ENCODE measurements at regions not wholly inside any gene's neighbourhood (a gene's known extent, or its start where the extent isn't known, plus 50 kb on each side); places are given as distances from the start of the nearest gene placed in this dataset.

DNA sequence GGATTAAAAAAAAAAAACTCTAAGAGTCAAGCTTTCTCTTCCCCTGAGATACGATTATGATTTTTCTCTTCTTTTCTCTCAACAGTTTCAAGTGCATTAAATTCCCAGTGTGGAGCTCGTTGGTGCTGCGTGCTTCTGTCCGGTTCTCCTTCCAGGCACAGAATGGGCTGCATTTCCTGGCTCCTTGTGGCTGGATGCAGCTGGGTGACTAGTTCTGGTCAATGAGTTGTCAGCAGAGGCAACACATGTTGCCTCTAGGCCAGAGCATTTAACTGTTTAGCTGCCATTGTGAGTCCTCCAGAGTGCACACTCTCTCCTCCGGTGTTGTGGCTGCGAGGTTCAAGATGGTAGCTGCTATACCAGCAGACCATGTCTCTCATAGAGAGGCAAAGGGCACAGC lies 312.9 kb downstream of the RRAGC start:
- WGBS, 2 experiments (ENCODE audit: insufficient coverage in 2 of 2) = 74 to 81% methylated on average over 5 to 6 of the region's 6 CpGs
- H3K36me3 ChIP-seq (ENCODE audit: control insufficient read depth, insufficient read depth, low read length) = no peaks in the 10 kb centered on the region

DNA sequence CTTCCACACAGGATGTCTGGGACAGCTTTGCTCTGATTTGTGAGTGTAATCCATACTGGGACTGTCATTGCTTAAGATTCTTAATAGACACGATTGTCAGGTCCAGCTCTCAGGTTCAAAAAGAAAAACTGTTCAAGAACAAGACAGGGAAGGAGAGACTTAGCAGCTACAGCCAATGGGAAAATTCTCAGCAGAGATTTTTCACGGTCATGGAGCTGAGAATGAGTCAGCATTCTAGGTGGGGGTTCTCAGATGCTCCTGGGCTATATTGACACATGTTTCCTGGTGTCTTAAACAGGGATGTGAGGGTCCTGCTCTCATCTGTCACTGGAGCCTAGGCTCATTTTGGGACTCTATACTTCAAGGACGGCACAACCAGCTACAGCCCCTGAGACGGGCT lies 318.3 kb downstream of the RRAGC start:
- 74 to 81% methylated on average over 4 of the region's 4 CpGs for WGBS, 2 experiments (ENCODE audit: insufficient coverage in 2 of 2)
- no peak overlapping the region for H3K4me3 ChIP-seq (ENCODE audit: extremely low read depth, insufficient read depth, low read length, poor library complexity, severe bottlenecking)
- no peaks in the 10 kb centered on the region for H3K36me3 ChIP-seq (ENCODE audit: control insufficient read depth, insufficient read depth, low read length)
- peaks cover 5% of the 10 kb centered on the region for H3K4me1 ChIP-seq (ENCODE audit: control insufficient read depth, insufficient read depth, low read length, poor library complexity, severe bottlenecking)
- no peaks in the 10 kb centered on the region for H3K9me3 ChIP-seq (ENCODE audit: control insufficient read depth, low read length)
- H3K27ac ChIP-seq (ENCODE audit: low read depth, low read length, severe bottlenecking) = no peak overlapping the region

More for the DNA sequence above, 312.9 kb downstream of the RRAGC start:
- Histone ChIP-seq H3K4me1 (ENCODE audit: control insufficient read depth, insufficient read depth, low read length, poor library complexity, severe bottlenecking) (peaks cover 2% of the 10 kb centered on the region), H3K27ac (ENCODE audit: low read depth, low read length, severe bottlenecking) (no peak overlapping the region), H3K4me3 (ENCODE audit: extremely low read depth, insufficient read depth, low read length, poor library complexity, severe bottlenecking) (no peak overlapping the region), H3K9me3 (ENCODE audit: control insufficient read depth, low read length) (no peaks in the 10 kb centered on the region)

DNA sequence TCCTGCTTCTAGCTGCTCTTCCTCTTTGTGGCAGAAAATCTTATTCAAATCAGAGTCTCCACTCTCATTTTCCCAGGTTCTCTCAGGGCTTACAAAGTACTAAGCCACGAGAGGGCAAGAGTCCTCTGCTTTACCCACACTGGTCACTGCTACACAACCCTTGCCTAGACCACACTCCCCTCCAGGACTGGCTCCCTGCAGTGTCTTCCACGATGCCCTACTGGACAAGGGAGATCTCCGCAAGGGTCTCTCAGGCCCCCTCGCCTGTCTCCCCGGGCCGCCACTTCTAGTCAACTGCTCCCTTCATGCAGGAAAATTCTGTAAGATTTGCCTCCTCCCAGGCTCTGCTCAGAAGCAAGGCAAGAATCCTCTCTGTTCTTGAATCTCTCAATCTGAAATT lies 319.6 kb downstream of the RRAGC start:
- Histone ChIP-seq H3K4me1 (ENCODE audit: control insufficient read depth, insufficient read depth, low read length, poor library complexity, severe bottlenecking) (peaks cover 4% of the 10 kb centered on the region), H3K27ac (ENCODE audit: low read depth, low read length, severe bottlenecking) (no peak overlapping the region), H3K9me3 (ENCODE audit: control insufficient read depth, low read length) (no peaks in the 10 kb centered on the region), H3K4me3 (ENCODE audit: extremely low read depth, insufficient read depth, low read length, poor library complexity, severe bottlenecking) (no peak overlapping the region), H3K36me3 (ENCODE audit: control insufficient read depth, insufficient read depth, low read length) (no peaks in the 10 kb centered on the region)
- 78 to 84% methylated on average over 3 to 6 of the region's 6 CpGs for WGBS, 2 experiments (ENCODE audit: insufficient coverage in 2 of 2)

DNA sequence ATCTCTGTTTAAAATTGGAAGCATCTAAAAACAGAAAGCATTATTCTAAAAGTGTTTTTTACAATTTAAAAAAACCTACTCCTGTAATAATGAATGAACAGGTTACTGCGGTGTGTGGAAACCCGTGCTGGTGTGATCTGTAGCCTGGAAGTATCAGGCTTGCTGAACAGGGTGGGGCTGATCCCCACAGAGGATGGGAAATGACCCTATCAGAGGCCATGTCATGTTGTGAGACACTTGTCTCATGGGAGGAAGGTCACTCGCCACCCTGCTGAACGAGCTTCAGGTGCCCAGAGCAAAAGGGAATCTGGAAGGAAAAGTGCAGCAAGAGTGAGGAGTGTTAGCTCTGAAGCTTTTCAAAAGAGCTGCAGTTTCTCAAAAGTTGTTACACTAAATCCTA lies 320.7 kb downstream of the RRAGC start:
- H3K4me1 ChIP-seq (ENCODE audit: control insufficient read depth, insufficient read depth, low read length, poor library complexity, severe bottlenecking) = peaks cover 4% of the 10 kb centered on the region
- WGBS, 2 experiments (ENCODE audit: insufficient coverage in 2 of 2) = 60 to 83% methylated on average over 2 to 3 of the region's 4 CpGs
- no peaks in the 10 kb centered on the region for H3K36me3 ChIP-seq (ENCODE audit: control insufficient read depth, insufficient read depth, low read length)
- H3K27ac ChIP-seq (ENCODE audit: low read depth, low read length, severe bottlenecking) = no peak overlapping the region
- H3K4me3 ChIP-seq (ENCODE audit: extremely low read depth, insufficient read depth, low read length, poor library complexity, severe bottlenecking) = no peak overlapping the region
- H3K9me3 ChIP-seq (ENCODE audit: control insufficient read depth, low read length) = no peaks in the 10 kb centered on the region

DNA sequence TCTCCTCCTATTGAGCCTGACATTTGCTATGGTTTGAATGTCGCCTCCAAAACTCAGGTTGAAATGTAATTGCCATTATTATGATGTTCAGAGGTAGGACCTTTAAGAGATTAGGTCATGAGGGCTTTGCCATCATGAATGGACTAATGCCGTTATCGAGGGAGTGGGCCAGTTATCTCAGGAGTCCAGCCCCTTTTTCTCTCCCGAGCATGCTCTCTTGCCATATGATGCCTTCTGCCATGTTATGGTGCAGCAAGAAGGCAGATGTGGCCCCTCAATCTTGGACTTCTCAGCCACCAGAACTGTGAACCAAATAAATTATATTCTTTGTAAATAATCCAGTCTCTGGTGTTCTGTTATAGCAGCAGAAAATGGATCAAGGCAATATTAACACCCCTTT lies 323.5 kb downstream of the RRAGC start:
- Histone ChIP-seq H3K4me3 (ENCODE audit: extremely low read depth, insufficient read depth, low read length, poor library complexity, severe bottlenecking) (no peak overlapping the region), H3K9me3 (ENCODE audit: control insufficient read depth, low read length) (no peaks in the 10 kb centered on the region), H3K4me1 (ENCODE audit: control insufficient read depth, insufficient read depth, low read length, poor library complexity, severe bottlenecking) (peaks cover under 1% of the 10 kb centered on the region), H3K36me3 (ENCODE audit: control insufficient read depth, insufficient read depth, low read length) (no peaks in the 10 kb centered on the region), H3K27ac (ENCODE audit: low read depth, low read length, severe bottlenecking) (no peak overlapping the region)
- 86 to 88% methylated on average over 4 of the region's 4 CpGs for WGBS, 2 experiments (ENCODE audit: insufficient coverage in 2 of 2)

DNA sequence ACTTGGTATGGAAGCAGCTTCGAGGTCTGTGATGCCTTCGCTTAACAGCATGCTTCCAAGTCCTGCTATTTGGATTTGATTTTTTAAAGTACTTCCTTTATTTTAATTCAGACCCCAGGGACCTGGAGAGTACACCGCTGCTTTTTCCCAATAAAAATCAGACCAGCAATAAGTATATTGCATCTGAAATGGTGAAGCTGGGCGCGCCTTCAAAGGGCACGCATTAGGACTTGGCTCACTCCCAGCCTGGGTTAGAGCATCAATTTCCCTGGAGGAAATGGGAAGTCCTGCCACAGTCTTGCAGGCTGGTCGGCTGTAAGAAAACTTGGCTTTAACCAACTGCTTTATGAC lies 325.1 kb downstream of the RRAGC start:
- H3K9me3 ChIP-seq (ENCODE audit: control insufficient read depth, low read length) = no peaks in the 10 kb centered on the region
- no peaks in the 10 kb centered on the region for H3K4me1 ChIP-seq (ENCODE audit: control insufficient read depth, insufficient read depth, low read length, poor library complexity, severe bottlenecking)
- WGBS, 2 experiments (ENCODE audit: insufficient coverage in 2 of 2) = 87 to 93% methylated on average over 4 to 5 of the region's 7 CpGs
- no peak overlapping the region for H3K4me3 ChIP-seq (ENCODE audit: extremely low read depth, insufficient read depth, low read length, poor library complexity, severe bottlenecking)
- no peaks in the 10 kb centered on the region for H3K36me3 ChIP-seq (ENCODE audit: control insufficient read depth, insufficient read depth, low read length)
- no peak overlapping the region for H3K27ac ChIP-seq (ENCODE audit: low read depth, low read length, severe bottlenecking)

DNA sequence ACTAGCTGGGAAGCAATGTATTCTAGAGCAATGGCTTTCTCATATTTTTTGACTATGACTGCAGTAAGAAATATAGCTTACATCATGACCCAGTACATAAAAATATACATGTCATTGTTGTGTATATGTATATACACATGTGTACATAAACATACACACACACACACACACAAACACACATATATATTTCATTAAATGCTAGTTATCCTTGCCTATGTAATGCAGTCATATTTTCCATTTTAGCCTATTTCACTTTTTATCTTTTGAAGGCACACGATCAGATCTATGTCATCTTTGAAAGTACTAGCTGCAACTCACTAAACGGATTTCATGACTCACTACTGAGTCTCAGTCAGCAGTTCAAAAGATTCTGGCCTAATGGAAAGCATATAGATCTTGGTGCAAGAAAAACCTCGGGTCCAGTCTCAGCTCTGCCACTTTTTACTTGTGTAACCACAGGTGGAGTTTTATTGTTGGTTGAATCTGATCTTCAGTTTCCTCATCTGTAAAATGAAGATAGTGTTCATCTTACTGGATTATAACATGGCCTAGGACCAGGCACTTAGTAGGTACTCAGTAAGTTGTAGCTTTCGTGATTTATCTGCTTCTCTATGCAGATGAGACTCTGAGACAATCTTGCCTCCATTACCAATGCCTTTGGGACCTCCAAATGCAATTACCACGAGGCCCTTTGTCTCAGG lies 325.6 kb downstream of the RRAGC start:
- 78 to 83% methylated on average over 3 to 4 of the region's 5 CpGs for WGBS, 2 experiments (ENCODE audit: insufficient coverage in 2 of 2)
- Histone ChIP-seq H3K36me3 (ENCODE audit: control insufficient read depth, insufficient read depth, low read length) (no peaks in the 10 kb centered on the region), H3K9me3 (ENCODE audit: control insufficient read depth, low read length) (no peaks in the 10 kb centered on the region), H3K4me3 (ENCODE audit: extremely low read depth, insufficient read depth, low read length, poor library complexity, severe bottlenecking) (no peak overlapping the region), H3K4me1 (ENCODE audit: control insufficient read depth, insufficient read depth, low read length, poor library complexity, severe bottlenecking) (no peaks in the 10 kb centered on the region), H3K27ac (ENCODE audit: low read depth, low read length, severe bottlenecking) (no peak overlapping the region)

DNA sequence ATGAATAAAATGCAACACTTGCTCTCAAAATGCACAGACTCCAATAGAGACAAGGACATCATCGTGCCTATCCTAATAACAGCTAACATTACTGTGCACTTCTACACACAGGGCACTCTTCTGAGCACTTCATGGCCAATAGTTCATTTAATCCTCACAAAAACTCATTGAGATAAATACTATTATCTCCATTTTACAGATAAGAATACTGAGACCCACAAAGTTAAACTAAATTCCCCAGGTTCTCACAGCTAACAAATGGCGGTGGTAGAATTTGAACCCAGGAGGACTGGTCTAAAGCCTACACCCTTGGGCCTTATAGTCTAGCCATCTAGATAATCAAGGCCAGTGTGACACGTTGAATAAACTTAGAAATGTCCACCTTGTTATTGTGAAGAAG lies 328.6 kb downstream of the RRAGC start:
- Histone ChIP-seq H3K4me1 (ENCODE audit: control insufficient read depth, insufficient read depth, low read length, poor library complexity, severe bottlenecking) (no peaks in the 10 kb centered on the region), H3K9me3 (ENCODE audit: control insufficient read depth, low read length) (no peaks in the 10 kb centered on the region), H3K36me3 (ENCODE audit: control insufficient read depth, insufficient read depth, low read length) (no peaks in the 10 kb centered on the region), H3K4me3 (ENCODE audit: extremely low read depth, insufficient read depth, low read length, poor library complexity, severe bottlenecking) (no peak overlapping the region), H3K27ac (ENCODE audit: low read depth, low read length, severe bottlenecking) (no peak overlapping the region)
- 80 to 100% methylated on average over 1 to 3 of the region's 3 CpGs for WGBS, 2 experiments (ENCODE audit: insufficient coverage in 2 of 2)

DNA sequence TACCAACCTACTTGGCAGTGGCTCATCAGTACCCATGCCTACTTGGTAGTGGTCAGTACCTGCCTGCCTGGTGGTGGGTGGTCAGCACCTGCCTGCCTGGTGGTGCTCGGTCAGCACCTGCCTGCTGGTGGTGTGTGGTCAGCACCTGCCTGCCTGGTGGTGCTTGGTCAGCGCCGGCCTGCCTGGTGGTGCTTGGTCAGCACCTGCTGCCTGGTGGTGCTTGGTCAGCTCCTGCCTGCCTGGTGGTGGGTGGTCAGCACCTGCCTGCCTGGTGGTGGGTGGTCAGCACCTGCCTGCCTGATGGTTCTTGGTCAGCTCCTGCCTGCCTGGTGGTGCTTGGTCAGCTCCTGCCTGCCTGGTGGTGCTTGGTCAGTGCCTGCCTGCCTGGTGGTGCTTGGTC lies 329.6 kb downstream of the RRAGC start:
- no peak overlapping the region for H3K4me3 ChIP-seq (ENCODE audit: extremely low read depth, insufficient read depth, low read length, poor library complexity, severe bottlenecking)
- H3K36me3 ChIP-seq (ENCODE audit: control insufficient read depth, insufficient read depth, low read length) = no peaks in the 10 kb centered on the region
- H3K9me3 ChIP-seq (ENCODE audit: control insufficient read depth, low read length) = no peaks in the 10 kb centered on the region
- no peaks in the 10 kb centered on the region for H3K4me1 ChIP-seq (ENCODE audit: control insufficient read depth, insufficient read depth, low read length, poor library complexity, severe bottlenecking)
- WGBS, 2 experiments (ENCODE audit: insufficient coverage in 2 of 2) = 100% methylated on average over 2 of the region's 3 CpGs; no CpG with 5 or more reads in 1 of the 2 experiments
- no peak overlapping the region for H3K27ac ChIP-seq (ENCODE audit: low read depth, low read length, severe bottlenecking)

DNA sequence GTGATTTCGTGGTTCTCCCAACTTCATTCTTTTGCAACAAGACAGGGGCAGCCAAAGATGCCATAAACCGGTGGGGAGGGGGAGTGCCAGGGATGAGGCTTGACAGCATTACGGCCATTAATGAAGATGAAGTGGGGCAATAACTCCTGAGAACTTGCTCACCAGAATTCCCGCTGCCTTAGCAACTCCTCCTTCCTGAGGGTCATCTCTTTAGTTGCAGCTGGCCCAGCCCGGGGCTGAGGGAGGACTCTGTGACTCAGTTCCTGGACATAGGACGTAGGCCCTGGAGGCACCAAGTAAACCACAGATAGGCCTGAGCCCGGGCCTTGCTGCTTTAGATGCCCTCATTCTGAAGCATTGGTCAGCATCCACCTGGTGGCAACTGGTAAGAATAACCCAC lies 330.2 kb downstream of the RRAGC start:
- H3K4me1 ChIP-seq (ENCODE audit: control insufficient read depth, insufficient read depth, low read length, poor library complexity, severe bottlenecking) = no peaks in the 10 kb centered on the region
- no peak overlapping the region for H3K27ac ChIP-seq (ENCODE audit: low read depth, low read length, severe bottlenecking)
- H3K4me3 ChIP-seq (ENCODE audit: extremely low read depth, insufficient read depth, low read length, poor library complexity, severe bottlenecking) = no peak overlapping the region
- 80 to 92% methylated on average over 6 to 7 of the region's 7 CpGs for WGBS, 2 experiments (ENCODE audit: insufficient coverage in 2 of 2)
- H3K9me3 ChIP-seq (ENCODE audit: control insufficient read depth, low read length) = no peaks in the 10 kb centered on the region
- H3K36me3 ChIP-seq (ENCODE audit: control insufficient read depth, insufficient read depth, low read length) = no peaks in the 10 kb centered on the region

DNA sequence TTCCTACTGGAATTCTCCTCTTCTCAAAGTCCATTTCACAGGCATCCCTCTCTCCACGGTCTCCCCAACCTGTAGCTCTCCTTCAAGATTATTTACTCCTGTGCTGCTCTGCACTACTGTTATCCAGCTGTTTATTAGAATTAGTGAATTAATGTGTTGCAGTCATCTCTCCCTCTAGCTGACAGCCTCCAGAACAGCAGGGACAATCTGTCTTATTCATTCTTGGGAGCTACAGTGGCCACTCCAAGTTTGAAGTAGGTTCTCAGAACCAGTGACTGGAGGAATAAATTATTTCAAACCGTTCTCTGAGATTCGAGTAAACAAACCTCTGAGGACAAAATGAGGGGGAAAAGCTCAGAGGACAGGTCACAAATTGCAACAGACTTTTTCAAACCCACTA lies 330.9 kb downstream of the RRAGC start:
- no peaks in the 10 kb centered on the region for H3K36me3 ChIP-seq (ENCODE audit: control insufficient read depth, insufficient read depth, low read length)
- H3K4me1 ChIP-seq (ENCODE audit: control insufficient read depth, insufficient read depth, low read length, poor library complexity, severe bottlenecking) = no peaks in the 10 kb centered on the region
- 88 to 90% methylated on average over 2 to 3 of the region's 3 CpGs for WGBS, 2 experiments (ENCODE audit: insufficient coverage in 2 of 2)

More for the DNA sequence above, 330.9 kb downstream of the RRAGC start:
- Histone ChIP-seq H3K9me3 (ENCODE audit: control insufficient read depth, low read length) (no peaks in the 10 kb centered on the region), H3K4me3 (ENCODE audit: extremely low read depth, insufficient read depth, low read length, poor library complexity, severe bottlenecking) (no peak overlapping the region), H3K27ac (ENCODE audit: low read depth, low read length, severe bottlenecking) (no peak overlapping the region)
